Neural crest cell (in vitro differentiated cells): ENCODE measurements at regions not wholly inside any gene's neighbourhood (a gene's known extent, or its start where the extent isn't known, plus 50 kb on each side); places are given as distances from the start of the nearest gene placed in this dataset.

Source experiments
- DNase-seq: peaks from one replicate; pipeline ENCODE4 v3.0.0; 2021; ENCODE audit warnings: low read depth, mixed read lengths, low spot score
- H3K27ac Mint-ChIP-seq: one replicate; pipeline ENCODE4 v1.8.0; 2021; ENCODE audit warnings: mild to moderate bottlenecking, mixed read lengths; ENCODE audit not compliant: unreplicated experiment
- H3K27me3 Mint-ChIP-seq: 2 replicates; pipeline ENCODE4 v1.8.0; 2021; ENCODE audit warnings: low read depth, mild to moderate bottlenecking, mixed read lengths
- H3K36me3 Mint-ChIP-seq: 2 replicates; pipeline ENCODE4 v1.8.0; 2021; ENCODE audit warnings: low read depth, mild to moderate bottlenecking, mixed read lengths
- H3K4me1 Mint-ChIP-seq: 2 replicates; pipeline ENCODE4 v1.8.0; 2021; ENCODE audit warnings: mixed read lengths
- H3K4me3 Mint-ChIP-seq: one replicate; pipeline ENCODE4 v1.8.0; 2021; ENCODE audit warnings: mild to moderate bottlenecking, mixed read lengths
- H3K9me3 Mint-ChIP-seq: 2 replicates; pipeline ENCODE4 v1.8.0; 2021; ENCODE audit warnings: mixed read lengths
- TF ChIP-seq, protein P1 (sequence below): fragments of 200-600 bp; sonication (generic); conservative IDR thresholded peaks from 2 replicates; pipeline ENCODE4 v1.5.0; 2021; ENCODE audit warnings: antibody characterized with exemption, mild to moderate bottlenecking

DNA sequence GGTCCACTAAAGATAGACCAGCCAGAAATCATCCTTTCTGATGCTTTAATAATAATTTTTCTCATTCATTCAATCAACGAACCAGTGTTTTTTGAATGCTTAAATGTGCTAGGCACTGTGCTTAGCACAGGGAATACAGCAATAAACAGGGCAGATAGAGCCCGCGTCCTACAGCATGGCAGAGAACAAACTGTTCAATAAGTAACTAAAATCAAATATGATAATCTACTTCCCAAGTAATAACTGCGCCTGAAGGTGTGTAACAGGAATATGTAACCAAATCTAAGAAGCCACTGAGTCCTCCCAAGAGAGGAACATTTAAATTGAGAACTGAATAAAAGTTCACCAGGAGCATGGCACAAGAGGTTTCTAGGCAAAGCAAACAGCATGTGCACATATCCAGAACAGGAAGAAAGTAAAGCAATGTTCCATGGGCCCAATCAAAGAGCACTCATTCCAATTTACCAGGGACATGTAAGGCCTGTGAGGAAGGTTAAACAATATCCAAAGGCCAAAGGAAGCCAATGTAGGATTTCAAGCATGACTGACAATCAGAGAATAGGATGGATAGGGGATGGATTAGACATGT, 311.0 kb upstream of the RARB start:
- Mint-ChIP-seq H3K4me1 (no peaks in the 10 kb centered on the region), H3K4me3 (no peak overlapping the region), H3K36me3 (no peaks in the 10 kb centered on the region), H3K27ac (no peak overlapping the region), H3K27me3 (no peaks in the 10 kb centered on the region), H3K9me3 (no peaks in the 10 kb centered on the region)
- no peak for DNase-seq
- TF ChIP-seq, protein P1, sequence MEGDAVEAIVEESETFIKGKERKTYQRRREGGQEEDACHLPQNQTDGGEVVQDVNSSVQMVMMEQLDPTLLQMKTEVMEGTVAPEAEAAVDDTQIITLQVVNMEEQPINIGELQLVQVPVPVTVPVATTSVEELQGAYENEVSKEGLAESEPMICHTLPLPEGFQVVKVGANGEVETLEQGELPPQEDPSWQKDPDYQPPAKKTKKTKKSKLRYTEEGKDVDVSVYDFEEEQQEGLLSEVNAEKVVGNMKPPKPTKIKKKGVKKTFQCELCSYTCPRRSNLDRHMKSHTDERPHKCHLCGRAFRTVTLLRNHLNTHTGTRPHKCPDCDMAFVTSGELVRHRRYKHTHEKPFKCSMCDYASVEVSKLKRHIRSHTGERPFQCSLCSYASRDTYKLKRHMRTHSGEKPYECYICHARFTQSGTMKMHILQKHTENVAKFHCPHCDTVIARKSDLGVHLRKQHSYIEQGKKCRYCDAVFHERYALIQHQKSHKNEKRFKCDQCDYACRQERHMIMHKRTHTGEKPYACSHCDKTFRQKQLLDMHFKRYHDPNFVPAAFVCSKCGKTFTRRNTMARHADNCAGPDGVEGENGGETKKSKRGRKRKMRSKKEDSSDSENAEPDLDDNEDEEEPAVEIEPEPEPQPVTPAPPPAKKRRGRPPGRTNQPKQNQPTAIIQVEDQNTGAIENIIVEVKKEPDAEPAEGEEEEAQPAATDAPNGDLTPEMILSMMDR = no peak

DNA sequence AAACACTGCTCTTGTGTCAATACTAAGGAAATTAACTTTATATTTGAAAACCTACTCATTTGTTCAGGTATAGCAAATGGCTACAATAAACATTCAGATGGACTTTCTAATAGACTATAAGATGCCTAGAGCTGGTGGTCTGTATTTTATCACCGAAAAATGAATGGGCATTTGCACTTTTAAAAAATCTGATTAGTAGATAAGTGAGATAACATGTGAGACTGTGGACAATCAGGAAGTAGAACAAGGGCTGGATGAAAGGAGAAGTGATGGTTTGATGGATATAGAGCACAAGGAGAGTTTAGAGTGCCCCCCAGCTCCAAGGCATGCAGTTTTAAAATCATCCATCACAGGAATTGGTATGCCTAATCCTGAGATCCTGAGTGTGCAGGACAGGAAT, 308.4 kb upstream of the RARB start:
- Mint-ChIP-seq H3K4me3 (no peak overlapping the region), H3K9me3 (no peaks in the 10 kb centered on the region), H3K4me1 (peaks cover under 1% of the 10 kb centered on the region), H3K27me3 (no peaks in the 10 kb centered on the region), H3K27ac (no peak overlapping the region), H3K36me3 (no peaks in the 10 kb centered on the region)
- TF ChIP-seq, protein P1 = no peak
- no peak for DNase-seq

DNA sequence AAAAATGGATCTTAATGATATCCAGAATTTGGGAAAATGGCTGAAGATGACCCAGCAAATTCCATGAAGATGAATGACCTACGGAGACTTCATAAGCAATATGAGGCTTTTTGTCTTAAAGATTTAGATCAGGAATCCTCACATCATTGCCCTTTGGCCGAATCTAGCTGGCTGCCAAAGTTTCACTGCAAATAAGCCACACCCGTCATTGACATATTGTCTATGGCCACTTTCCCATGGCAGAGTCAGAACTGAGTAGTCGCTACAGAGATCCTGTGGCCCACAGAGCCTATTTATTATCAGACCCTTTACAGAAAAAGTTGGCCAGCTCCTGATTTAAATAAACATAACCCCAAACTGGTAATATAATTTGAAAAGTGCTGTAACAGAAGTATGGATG, 307.4 kb upstream of the RARB start:
- TF ChIP-seq, protein P1 = no peak
- DNase-seq = no peak
- peaks cover 9% of the 10 kb centered on the region for H3K4me1 Mint-ChIP-seq
- peaks cover 5% of the 10 kb centered on the region for H3K36me3 Mint-ChIP-seq
- no peak overlapping the region for H3K27ac Mint-ChIP-seq
- H3K9me3 Mint-ChIP-seq = no peaks in the 10 kb centered on the region
- H3K27me3 Mint-ChIP-seq = no peaks in the 10 kb centered on the region
- no peak overlapping the region for H3K4me3 Mint-ChIP-seq

DNA sequence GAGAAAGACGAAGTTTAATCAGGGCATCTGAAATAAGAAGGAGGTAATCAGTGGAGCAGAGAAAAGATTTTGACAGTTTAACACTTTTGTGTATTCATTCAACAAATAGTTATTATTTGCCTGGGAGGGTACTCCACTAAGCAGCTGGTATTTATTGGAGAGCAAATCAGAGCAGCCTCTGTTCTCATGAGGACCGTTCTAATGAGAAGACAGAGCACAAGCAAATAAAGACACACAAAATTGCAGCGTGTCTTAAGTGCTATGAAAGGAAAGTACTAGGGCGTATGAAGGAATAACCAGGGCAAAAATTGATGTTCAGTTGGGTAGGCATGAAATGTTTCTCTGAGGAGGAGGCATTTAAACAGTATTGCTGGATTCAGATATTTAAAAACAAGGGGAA, 302.9 kb upstream of the RARB start:
- Mint-ChIP-seq H3K27ac (no peak overlapping the region), H3K9me3 (peaks cover 10% of the 10 kb centered on the region), H3K36me3 (peaks cover 17% of the 10 kb centered on the region), H3K4me1 (peaks cover 9% of the 10 kb centered on the region), H3K4me3 (no peak overlapping the region), H3K27me3 (no peaks in the 10 kb centered on the region)
- no peak for DNase-seq
- TF ChIP-seq, protein P1 = no peak

DNA sequence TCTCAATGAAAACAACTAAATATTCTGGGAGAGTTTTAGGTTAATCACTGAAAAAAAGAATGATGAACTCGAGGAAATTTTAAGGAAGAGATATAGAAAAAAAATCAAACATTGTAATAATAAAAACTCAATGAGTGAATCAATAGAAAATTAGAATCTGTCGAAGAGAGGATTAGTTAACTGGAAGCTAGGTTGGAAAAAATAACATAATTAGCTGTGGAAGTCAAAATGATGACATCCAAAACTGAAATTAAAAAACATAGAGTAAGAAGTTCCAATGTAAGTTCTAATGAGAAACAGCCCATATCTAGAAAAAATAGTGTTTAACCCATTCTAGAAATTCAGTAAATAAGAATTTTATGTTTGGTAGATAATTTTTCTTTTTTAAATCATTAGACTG, 299.3 kb upstream of the RARB start:
- Mint-ChIP-seq H3K4me1 (peaks cover 9% of the 10 kb centered on the region), H3K4me3 (no peak overlapping the region), H3K27ac (no peak overlapping the region), H3K36me3 (peaks cover 24% of the 10 kb centered on the region), H3K27me3 (no peaks in the 10 kb centered on the region), H3K9me3 (peaks cover 16% of the 10 kb centered on the region)
- DNase-seq = no peak
- TF ChIP-seq, protein P1 = no peak
